ENCODE measurements at regions not wholly inside any gene's neighbourhood (a gene's known extent, or its start where the extent isn't known, plus 50 kb on each side); places are given as distances from the start of the nearest gene placed in this dataset.

- TF ChIP-seq CHD7 (IDR thresholded peaks at IDR 0.05; ENCODE audit: insufficient replicate concordance, low read length) (no peak), CTCF (IDR thresholded peaks at IDR 0.05; ENCODE audit: control extremely low read depth in 1 of 3, insufficient read depth in 1 of 3, low read depth in 1 of 3, low read length in 3 of 3) (no peak), RBBP5 (IDR thresholded peaks at IDR 0.05; ENCODE audit: borderline replicate concordance, low read depth, low read length) (no peak), RAD21 (IDR thresholded peaks at IDR 0.05 in 1 of 2, conservative IDR thresholded peaks at IDR 0.05 in 1 of 2; ENCODE audit: low read depth in 2 of 2, low read length in 2 of 2) (no peak)
Observed at GRCh38 chr12:76698316-76698715, 65.6 kb upstream of the ZDHHC17 start (continued).

Measured in H1 (cell line).